OCI-LY7 (cell line): ENCODE measurements at regions not wholly inside any gene's neighbourhood (a gene's known extent, or its start where the extent isn't known, plus 50 kb on each side); places are given as distances from the start of the nearest gene placed in this dataset.

Experiments
- BruUV-seq: library from RNA; stranded (reverse); fragments of 400-500 nt; replicated peaks from 2 replicates; lab custom pipeline; 2021; lab: Mats Ljungman, UMichigan
- CTCF ChIA-PET: fragments of 300-600 bp; sonication (Branson Sonifier 250); formaldehyde crosslinking; loops from one replicate; lab custom pipeline; 2022; ENCODE audit warnings: antibody characterized with exemption; ENCODE audit not compliant: unreplicated experiment; lab: Charles Lee
- POLR2A ChIA-PET: fragments of 300-600 bp; sonication (Branson Sonifier 250); formaldehyde crosslinking; loops from one replicate; lab custom pipeline; 2022; ENCODE audit warnings: antibody characterized with exemption; lab: Charles Lee
- DNase-seq: peaks from one replicate; pipeline ENCODE4 v3.0.0-alpha.2; 2015; ENCODE audit warnings: low spot score
- H2AFZ ChIP-seq: fragments of 200-600 bp; sonication (generic), shearing (Covaris generic); 2 replicates; pipeline ENCODE4 v1.6.1; 2014; ENCODE audit warnings: mild to moderate bottlenecking, antibody characterized with exemption, low read length, moderate library complexity
- H3K27ac ChIP-seq: fragments of 200-600 bp; sonication (generic); 2 replicates; pipeline ENCODE4 v1.5.1; 2014; ENCODE audit warnings: mixed run types, low read depth, mild to moderate bottlenecking, moderate library complexity, low read length, inconsistent platforms; ENCODE audit not compliant: poor library complexity, severe bottlenecking
- H3K36me3 ChIP-seq: fragments of 200-600 bp; sonication (generic); 2 replicates; pipeline ENCODE4 v1.6.1; 2014; ENCODE audit warnings: mild to moderate bottlenecking, antibody characterized with exemption, low read length, moderate library complexity, mixed read lengths; ENCODE audit not compliant: insufficient read depth
- H3K4me1 ChIP-seq: fragments of 200-600 bp; sonication (generic); 2 replicates; pipeline ENCODE4 v1.5.1; 2014; ENCODE audit warnings: mild to moderate bottlenecking, low read length; ENCODE audit not compliant: insufficient read depth, poor library complexity, severe bottlenecking
- H3K4me2 ChIP-seq: fragments of 200-600 bp; sonication (generic); 2 replicates; pipeline ENCODE4 v1.6.1; 2014; ENCODE audit warnings: mild to moderate bottlenecking, low read length
- H3K4me3 ChIP-seq: fragments of 200-600 bp; sonication (generic); 2 replicates; pipeline ENCODE4 v1.5.1; 2014; ENCODE audit warnings: mild to moderate bottlenecking, low read depth, low read length; ENCODE audit not compliant: poor library complexity, severe bottlenecking
- H3K79me2 ChIP-seq: fragments of 200-600 bp; sonication (generic); 2 replicates; pipeline ENCODE4 v1.6.1; 2016; ENCODE audit warnings: low read depth, mild to moderate bottlenecking, low read length, moderate library complexity, mixed read lengths; ENCODE audit not compliant: insufficient read depth
- H3K9me2 ChIP-seq: fragments of 200-600 bp; sonication (generic); 2 replicates; pipeline ENCODE4 v1.6.1; 2016; ENCODE audit warnings: mild to moderate bottlenecking, low read length, mixed read lengths; ENCODE audit not compliant: insufficient read depth
- H3K9me3 ChIP-seq: fragments of 200-600 bp; sonication (generic); 2 replicates; pipeline ENCODE4 v1.6.1; 2014; ENCODE audit warnings: mild to moderate bottlenecking, mixed run types, low read length, mixed read lengths
- H4K20me1 ChIP-seq: fragments of 200-600 bp; sonication (generic); 2 replicates; pipeline ENCODE4 v1.6.1; 2014; ENCODE audit warnings: mild to moderate bottlenecking, antibody characterized with exemption, low read length, moderate library complexity, mixed read lengths; ENCODE audit not compliant: insufficient read depth
- EZH2phosphoT487 ChIP-seq: fragments of 200-600 bp; sonication (generic); IDR thresholded peaks from 2 replicates; pipeline ENCODE4 v1.6.1; 2018; ENCODE audit warnings: low read depth, borderline replicate concordance, mild to moderate bottlenecking, mixed run types, antibody characterized with exemption, low read length, moderate library complexity, mixed read lengths
- intact Hi-C: fragments of 100-400 bp; cut with micrococcal nuclease; formaldehyde crosslinking; loops from one replicate; pipeline ENCODE4 v1.10.0; 2022; ENCODE audit not compliant: unreplicated experiment
- TF ChIP-seq, protein P1 (sequence below): fragments of 200-600 bp; sonication (generic); conservative IDR thresholded peaks from 2 replicates; pipeline ENCODE4 v1.5.1; 2014; ENCODE audit warnings: mild to moderate bottlenecking, antibody characterized with exemption, low read length, moderate library complexity, mixed read lengths

DNA sequence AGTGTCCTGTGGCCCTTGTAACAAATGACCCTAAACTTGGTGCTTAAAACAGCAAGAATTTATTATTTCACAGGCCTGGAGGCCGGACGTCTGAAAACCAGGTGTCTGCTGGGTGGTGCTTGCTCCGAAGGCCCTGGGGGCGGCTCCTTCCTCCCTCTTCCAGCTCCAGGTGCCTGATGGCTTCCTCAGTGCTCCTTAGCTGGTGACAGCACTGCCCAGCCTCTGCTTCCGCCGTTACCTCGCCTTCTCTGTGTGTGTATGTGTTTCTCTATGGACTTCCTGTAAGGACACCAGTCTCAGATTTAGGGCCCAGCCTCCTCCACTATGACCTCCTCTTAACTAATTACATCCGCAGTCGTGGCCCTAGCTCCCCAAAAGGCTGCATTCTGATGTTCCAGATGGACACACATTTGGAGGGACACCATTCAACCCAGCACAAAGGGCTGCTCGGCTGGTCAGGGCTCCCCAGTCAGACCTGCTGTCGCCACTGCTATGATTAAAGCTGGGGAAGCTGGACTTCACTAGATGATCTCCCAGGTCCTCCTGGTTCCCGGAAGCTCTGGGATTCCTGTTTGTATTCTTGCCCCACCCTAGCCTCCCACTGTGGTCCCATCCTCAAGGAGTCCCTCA, 172.8 kb downstream of the IRF8 start:
- Histone ChIP-seq H3K9me3 (no peaks in the 10 kb centered on the region), H3K4me3 (no peak overlapping the region), H3K27ac (no peak overlapping the region), H3K79me2 (no peaks in the 10 kb centered on the region), H3K4me1 (no peaks in the 10 kb centered on the region), H3K36me3 (no peaks in the 10 kb centered on the region), H4K20me1 (no peaks in the 10 kb centered on the region), H3K4me2 (no peak overlapping the region), H2AFZ (no peak overlapping the region), H3K9me2 (no peaks in the 10 kb centered on the region)
- intact Hi-C loops = loop anchor here (5.0 kb wide), 1 partner anchor 451 kb away; no protein-coding TSS in a partner anchor
- ChIA-PET POLR2A (no interaction called here), CTCF (interaction anchor here (0.6 kb wide), 1 partner anchor 371 kb away, joined by 3 read pairs; no protein-coding TSS in a partner anchor)
- no peak for DNase-seq
- BruUV-seq = no TSS peak
- no peak for TF ChIP-seq EZH2phosphoT487
- TF ChIP-seq, protein P1, sequence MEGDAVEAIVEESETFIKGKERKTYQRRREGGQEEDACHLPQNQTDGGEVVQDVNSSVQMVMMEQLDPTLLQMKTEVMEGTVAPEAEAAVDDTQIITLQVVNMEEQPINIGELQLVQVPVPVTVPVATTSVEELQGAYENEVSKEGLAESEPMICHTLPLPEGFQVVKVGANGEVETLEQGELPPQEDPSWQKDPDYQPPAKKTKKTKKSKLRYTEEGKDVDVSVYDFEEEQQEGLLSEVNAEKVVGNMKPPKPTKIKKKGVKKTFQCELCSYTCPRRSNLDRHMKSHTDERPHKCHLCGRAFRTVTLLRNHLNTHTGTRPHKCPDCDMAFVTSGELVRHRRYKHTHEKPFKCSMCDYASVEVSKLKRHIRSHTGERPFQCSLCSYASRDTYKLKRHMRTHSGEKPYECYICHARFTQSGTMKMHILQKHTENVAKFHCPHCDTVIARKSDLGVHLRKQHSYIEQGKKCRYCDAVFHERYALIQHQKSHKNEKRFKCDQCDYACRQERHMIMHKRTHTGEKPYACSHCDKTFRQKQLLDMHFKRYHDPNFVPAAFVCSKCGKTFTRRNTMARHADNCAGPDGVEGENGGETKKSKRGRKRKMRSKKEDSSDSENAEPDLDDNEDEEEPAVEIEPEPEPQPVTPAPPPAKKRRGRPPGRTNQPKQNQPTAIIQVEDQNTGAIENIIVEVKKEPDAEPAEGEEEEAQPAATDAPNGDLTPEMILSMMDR = no peak

DNA sequence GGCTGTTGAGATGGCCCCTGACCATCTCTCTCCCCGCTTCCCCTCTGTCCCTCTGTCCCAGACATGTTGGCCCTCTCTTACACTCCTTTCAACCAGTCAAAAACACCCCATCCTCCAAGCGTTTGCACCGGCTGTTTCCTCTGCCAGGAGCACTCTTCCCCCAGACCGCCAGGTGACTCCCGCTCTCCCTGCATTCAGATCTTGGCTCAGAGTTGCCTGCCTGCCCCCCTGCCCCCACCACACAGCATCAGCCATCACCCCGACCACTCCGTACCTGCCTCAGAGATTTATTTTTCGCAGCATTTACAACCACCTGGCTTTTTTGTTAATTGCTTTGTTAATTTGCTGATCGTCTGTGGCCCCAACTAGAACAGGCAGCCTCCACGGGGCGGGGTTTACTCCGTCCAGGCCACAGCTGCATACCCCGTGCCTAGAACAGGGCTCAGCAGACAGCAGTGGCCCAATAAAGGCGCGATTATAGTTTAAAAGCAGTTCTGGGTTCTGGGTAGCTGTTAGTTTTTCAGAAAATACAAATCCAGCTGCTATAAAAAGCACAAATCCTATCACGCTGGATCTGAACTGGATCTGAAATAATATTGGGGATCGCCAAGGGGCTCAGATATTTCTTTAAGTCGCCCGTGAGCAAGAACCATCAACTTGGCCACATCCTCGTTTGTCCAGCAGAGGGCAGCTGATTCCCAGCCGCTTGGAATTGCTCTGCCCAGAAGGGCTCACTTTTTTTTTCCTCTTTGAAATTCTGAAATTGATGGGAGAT, 173.6 kb downstream of the IRF8 start:
- no TSS peak for BruUV-seq
- CTCF ChIA-PET = no interaction called here
- POLR2A ChIA-PET = interaction anchor here (0.7 kb wide), 1 partner anchor 74 kb away, joined by 7 read pairs; no protein-coding TSS in a partner anchor
- no peak overlapping the region for H3K27ac ChIP-seq
- peak; percentile 48 for DNase-seq
- no peaks in the 10 kb centered on the region for H3K79me2 ChIP-seq
- intact Hi-C loops = loop anchor here (5.0 kb wide), 1 partner anchor 450 kb away; no protein-coding TSS in a partner anchor
- H2AFZ ChIP-seq = no peak overlapping the region
- no peaks in the 10 kb centered on the region for H3K4me1 ChIP-seq
- H3K9me3 ChIP-seq = no peaks in the 10 kb centered on the region
- H3K4me2 ChIP-seq = no peak overlapping the region
- no peaks in the 10 kb centered on the region for H3K9me2 ChIP-seq
- TF ChIP-seq, protein P1 = peak; percentile 90
- no peak for TF ChIP-seq EZH2phosphoT487
- no peaks in the 10 kb centered on the region for H3K36me3 ChIP-seq
- H3K4me3 ChIP-seq = no peak overlapping the region
- H4K20me1 ChIP-seq = no peaks in the 10 kb centered on the region
